ENCODE measurements at regions not wholly inside any gene's neighbourhood (a gene's known extent, or its start where the extent isn't known, plus 50 kb on each side); places are given as distances from the start of the nearest gene placed in this dataset.
"Not testable (repeated sequence)": the region's sequence is repeated elsewhere in the genome, so short reads cannot be mapped to it uniquely, and the experiment has no call there.

GRCh38 chr3:4086662-4087061 lies 216.5 kb upstream of the SETMAR start:
- TF ChIP-seq CTCF (conservative IDR thresholded peaks at IDR 0.05; ENCODE audit: low read length); EZH2phosphoT487 (IDR thresholded peaks at IDR 0.05; ENCODE audit: borderline replicate concordance, low read depth, low read length): not testable (repeated sequence)
